SK-N-SH treated with all-trans-retinoic acid at 6 μM for 48 hours (cell line): ENCODE measurements at regions not wholly inside any gene's neighbourhood (a gene's known extent, or its start where the extent isn't known, plus 50 kb on each side); places are given as distances from the start of the nearest gene placed in this dataset.

Experiments used
- CREB5 ChIP-seq: fragments of 250-450 bp; sonication (Bioruptor Pico); IDR thresholded peaks from 2 replicates; pipeline ENCODE4 v1.5.1; 2020; ENCODE audit warnings: low read depth, mild to moderate bottlenecking, moderate library complexity
- CSDC2 ChIP-seq: fragments of 250-450 bp; sonication (Bioruptor Pico); IDR thresholded peaks from 2 replicates; pipeline ENCODE4 v1.5.0; 2020; ENCODE audit warnings: mild to moderate bottlenecking, moderate library complexity
- ESRRG ChIP-seq: fragments of 250-450 bp; sonication (Bioruptor Pico); IDR thresholded peaks from 2 replicates; pipeline ENCODE4 v1.6.1; 2021; ENCODE audit warnings: mild to moderate bottlenecking
- PATZ1 ChIP-seq: fragments of 250-450 bp; sonication (Bioruptor Pico); IDR thresholded peaks from 2 replicates; pipeline ENCODE4 v1.8.0; 2020; ENCODE audit warnings: mild to moderate bottlenecking, moderate library complexity, borderline replicate concordance
- PPARA ChIP-seq: fragments of 250-450 bp; sonication (Bioruptor Pico); IDR thresholded peaks from 2 replicates; pipeline ENCODE4 v1.5.0; 2020; ENCODE audit warnings: mild to moderate bottlenecking, borderline replicate concordance
- RARB ChIP-seq: fragments of 250-450 bp; sonication (Bioruptor Pico); IDR thresholded peaks from 2 replicates; pipeline ENCODE4 v1.8.0; 2021; ENCODE audit warnings: mild to moderate bottlenecking, moderate library complexity
- SNAI2 ChIP-seq: fragments of 250-450 bp; sonication (Bioruptor Pico); IDR thresholded peaks from 2 replicates; pipeline ENCODE4 v1.5.0; 2020; ENCODE audit warnings: mild to moderate bottlenecking, moderate library complexity
- TSHZ2 ChIP-seq: fragments of 250-450 bp; sonication (Bioruptor Pico); IDR thresholded peaks from 2 replicates; pipeline ENCODE4 v1.5.0; 2020; ENCODE audit warnings: mild to moderate bottlenecking, moderate library complexity
- ZC3H10 ChIP-seq: fragments of 250-450 bp; sonication (Bioruptor Pico); IDR thresholded peaks from 2 replicates; pipeline ENCODE4 v1.5.1; 2021; ENCODE audit warnings: mild to moderate bottlenecking, moderate library complexity
- ZFP3 ChIP-seq: fragments of 250-450 bp; sonication (Bioruptor Pico); IDR thresholded peaks from 2 replicates; pipeline ENCODE4 v1.5.0; 2020; ENCODE audit warnings: mild to moderate bottlenecking, moderate library complexity
- ZNF565 ChIP-seq: fragments of 450-650 bp; formaldehyde crosslinking; conservative IDR thresholded peaks from 2 replicates; pipeline ENCODE4 v1.5.0; 2020; ENCODE audit warnings: low read depth, mild to moderate bottlenecking, moderate library complexity
- ZNF70 ChIP-seq: fragments of 450-650 bp; formaldehyde crosslinking; IDR thresholded peaks from 2 replicates; pipeline ENCODE4 v1.5.0; 2020; ENCODE audit warnings: mild to moderate bottlenecking, moderate library complexity
- ZNF8 ChIP-seq: fragments of 450-650 bp; formaldehyde crosslinking; IDR thresholded peaks from 2 replicates; pipeline ENCODE4 v1.5.0; 2020; ENCODE audit warnings: mild to moderate bottlenecking, moderate library complexity

GRCh38 chr7:18191341-18191740 lies 163.7 kb upstream of the PRPS1L1 start:
- TF ChIP-seq PATZ1 (CRISPR knock-in tag), result no peak
- TF ChIP-seq CREB5, result no peak
- no peak for TF ChIP-seq ZNF70 (CRISPR knock-in tag)
- TF ChIP-seq SNAI2, result no peak
- no peak for TF ChIP-seq CSDC2 (CRISPR knock-in tag)
- no peak for TF ChIP-seq ZNF565 (CRISPR knock-in tag)
- no peak for TF ChIP-seq ZNF8 (CRISPR knock-in tag)
- no peak for TF ChIP-seq RARB (CRISPR knock-in tag)
- no peak for TF ChIP-seq ZFP3 (CRISPR knock-in tag)
- TF ChIP-seq PPARA (CRISPR knock-in tag), result no peak
- TF ChIP-seq ESRRG (CRISPR knock-in tag), result no peak
- no peak for TF ChIP-seq ZC3H10 (CRISPR knock-in tag)
- TF ChIP-seq TSHZ2 (CRISPR knock-in tag), result no peak
